Ishikawa (cell line): ENCODE measurements at regions not wholly inside any gene's neighbourhood (a gene's known extent, or its start where the extent isn't known, plus 50 kb on each side); places are given as distances from the start of the nearest gene placed in this dataset.

ENCODE experiments used
- CEBPB ChIP-seq: IDR thresholded peaks from 2 replicates; pipeline ENCODE4 v1.6.1; 2012
- CREB1 ChIP-seq: IDR thresholded peaks from 2 replicates; pipeline ENCODE4 v1.6.1; 2012; ENCODE audit warnings: low read depth
- EGR1 ChIP-seq: IDR thresholded peaks from 2 replicates; pipeline ENCODE4 v1.6.1; 2012
- EP300 ChIP-seq: IDR thresholded peaks from 2 replicates; pipeline ENCODE4 v1.6.1; 2012; ENCODE audit warnings: borderline replicate concordance
- FOXM1 ChIP-seq: IDR thresholded peaks from 2 replicates; pipeline ENCODE4 v1.6.1; 2012; ENCODE audit warnings: low read depth, borderline replicate concordance
- MAX ChIP-seq: IDR thresholded peaks from 2 replicates; pipeline ENCODE4 v1.6.1; 2012
- NFIC ChIP-seq: IDR thresholded peaks from 2 replicates; pipeline ENCODE4 v1.6.1; 2012
- RAD21 ChIP-seq: IDR thresholded peaks from 2 replicates; pipeline ENCODE4 v1.6.1; 2012; ENCODE audit warnings: low read depth
- REST ChIP-seq: IDR thresholded peaks from 2 replicates; pipeline ENCODE4 v1.6.1; 2012; ENCODE audit warnings: low read depth, mild to moderate bottlenecking
- TAF1 ChIP-seq: IDR thresholded peaks from 2 replicates; pipeline ENCODE4 v1.6.1; 2012; ENCODE audit warnings: low read depth, mild to moderate bottlenecking
- TCF12 ChIP-seq: IDR thresholded peaks from 2 replicates; pipeline ENCODE4 v1.6.1; 2012; ENCODE audit warnings: low read depth
- TEAD4 ChIP-seq: IDR thresholded peaks from 2 replicates; pipeline ENCODE4 v1.6.1; 2012
- USF1 ChIP-seq: IDR thresholded peaks from 2 replicates; pipeline ENCODE4 v1.6.1; 2012
- YY1 ChIP-seq: IDR thresholded peaks from 2 replicates; pipeline ENCODE4 v1.6.1; 2012; ENCODE audit warnings: low read depth
- ZBTB7A ChIP-seq: IDR thresholded peaks from 2 replicates; pipeline ENCODE4 v1.6.1; 2012; ENCODE audit warnings: low read depth

GRCh38 chr4:19879330-19879729, 372.4 kb upstream of the SLIT2 start:
- TF ChIP-seq RAD21 (no peak), TAF1 (no peak), REST (no peak), ZBTB7A (no peak)

- TF ChIP-seq CEBPB (no peak), EGR1 (no peak), ZBTB7A (no peak), RAD21 (no peak), USF1 (no peak), TAF1 (no peak), TCF12 (no peak), EP300 (no peak), CREB1 (no peak), YY1 (no peak), TEAD4 (no peak), FOXM1 (no peak), MAX (no peak), REST (no peak), NFIC (no peak)
Observed at GRCh38 chr4:19857991-19858390, 393.7 kb upstream of the SLIT2 start.

GRCh38 chr4:19857380-19857779, 394.3 kb upstream of the SLIT2 start:
- TF ChIP-seq FOXM1 (no peak), NFIC (0 out of 2 replicates have a peak, but pooled peaks have one; percentile 46), REST (no peak)

- TF ChIP-seq RAD21 (peak; percentile 32), ZBTB7A (no peak), EP300 (peak; percentile 54; the same call in 1 of the 2 replicates), FOXM1 (no peak), NFIC (0 out of 2 replicates have a peak, but pooled peaks have one; percentile 19)
Observed at GRCh38 chr4:19850909-19851308, 400.8 kb upstream of the SLIT2 start.

GRCh38 chr4:19844446-19844845, 407.3 kb upstream of the SLIT2 start:
- TF ChIP-seq ZBTB7A (no peak), EGR1 (no peak), CREB1 (no peak), USF1 (no peak), REST (no peak), TAF1 (no peak), RAD21 (no peak), MAX (no peak), CEBPB (no peak), FOXM1 (no peak), TEAD4 (no peak), NFIC (no peak), YY1 (no peak), TCF12 (no peak)
